Naive B cell (primary cell): ENCODE measurements at regions not wholly inside any gene's neighbourhood (a gene's known extent, or its start where the extent isn't known, plus 50 kb on each side); places are given as distances from the start of the nearest gene placed in this dataset.

Experiments
- ATAC-seq, 2 donors: fragments of 150-1000 bp; cut with Tn5 transposase; 2 replicates each; pipeline ENCODE4 v1.10.0; 2021; ENCODE audit warnings: low read depth in 2 of 2, mild to moderate bottlenecking in 2 of 2, moderate library complexity in 2 of 2
- DNase-seq: peaks from one replicate; pipeline ENCODE4 v3.0.0; 2022
- H3K27ac Mint-ChIP-seq, 6 donors: one replicate each; pipeline ENCODE4 v1.8.0; 2020 to 2022; ENCODE audit warnings: mild to moderate bottlenecking in 6 of 6, mixed read lengths in 6 of 6, moderate library complexity in 5 of 6, inconsistent platforms in 2 of 6
- H3K27me3 Mint-ChIP-seq, 3 donors: one replicate each; pipeline ENCODE4 v1.8.0; 2021 to 2022; ENCODE audit warnings: mixed read lengths in 3 of 3, mild to moderate bottlenecking in 1 of 3
- H3K36me3 Mint-ChIP-seq, 2 donors: one replicate each; pipeline ENCODE4 v1.8.0; 2020 to 2022; ENCODE audit warnings: mixed read lengths in 2 of 2, inconsistent platforms in 1 of 2, mild to moderate bottlenecking in 1 of 2
- H3K4me1 Mint-ChIP-seq, 3 donors: one replicate each; pipeline ENCODE4 v1.8.0; 2020 to 2022; ENCODE audit warnings: mixed read lengths in 3 of 3, inconsistent platforms in 1 of 3, mild to moderate bottlenecking in 1 of 3, moderate library complexity in 1 of 3
- H3K4me3 Mint-ChIP-seq, 8 donors: one replicate each; pipeline ENCODE4 v1.8.0; 2020 to 2022; ENCODE audit warnings: mild to moderate bottlenecking in 8 of 8, mixed read lengths in 8 of 8, moderate library complexity in 8 of 8, inconsistent platforms in 2 of 8
- H3K9me3 Mint-ChIP-seq, 7 donors: one replicate each; pipeline ENCODE4 v1.8.0; 2020 to 2022; ENCODE audit warnings: mixed read lengths in 7 of 7, mild to moderate bottlenecking in 5 of 7, inconsistent platforms in 2 of 7, moderate library complexity in 1 of 7

DNA sequence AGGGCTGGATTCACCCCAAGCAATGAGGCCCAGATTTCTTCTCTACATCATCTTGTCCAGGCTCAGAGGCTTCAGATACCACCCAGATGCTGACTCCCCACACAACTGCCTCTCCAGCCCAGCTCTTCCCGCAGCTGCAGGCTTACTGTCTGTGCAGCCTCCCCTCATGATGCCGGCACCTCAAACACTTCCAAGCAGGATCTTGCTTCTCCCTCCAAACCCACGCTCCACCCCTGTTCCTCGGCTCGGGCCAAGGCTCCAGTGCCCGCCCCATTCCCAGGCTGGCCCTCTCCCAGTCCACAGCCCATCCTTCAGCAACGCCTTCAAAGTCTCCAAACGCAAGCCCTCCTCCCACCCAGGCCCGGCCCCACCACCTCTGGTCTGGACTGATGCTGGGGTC is 159.2 kb upstream of the LINGO1 start:
- Mint-ChIP-seq H3K27ac (no peak overlapping the region), H3K36me3 (no peaks in the 10 kb centered on the region), H3K4me1 (peaks cover 0 to 1% (median 0%) of the 10 kb centered on the region in 3 donors), H3K4me3 (no peak overlapping the region), H3K9me3 (peaks cover 0 to 1% (median 0%) of the 10 kb centered on the region in 7 donors), H3K27me3 (peaks cover 12 to 45% (median 35%) of the 10 kb centered on the region in 3 donors)
- ATAC-seq, result no peak
- DNase-seq, result no peak

DNA sequence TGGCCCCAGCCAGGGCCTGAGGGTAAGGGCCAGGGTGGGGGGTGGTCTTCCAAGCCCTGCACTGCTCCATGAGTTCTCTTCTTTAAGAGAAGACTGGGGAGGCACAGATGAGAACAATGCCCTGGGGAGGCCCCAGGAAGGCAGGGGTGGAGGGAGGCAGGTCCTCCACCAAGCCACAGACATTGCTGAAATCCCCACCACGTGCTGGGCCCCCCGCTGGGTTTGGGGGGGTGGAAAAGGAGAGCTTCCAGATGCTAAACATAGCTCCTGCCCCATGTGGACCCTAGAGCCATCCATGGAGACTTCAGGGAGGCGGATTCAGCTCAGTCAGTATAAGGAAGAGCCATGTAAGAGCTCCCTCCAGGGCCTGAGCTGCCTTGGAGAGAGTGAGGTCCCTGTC is 157.8 kb upstream of the LINGO1 start:
- H3K9me3 Mint-ChIP-seq, result peaks cover 0 to 1% (median 0%) of the 10 kb centered on the region in 7 donors
- no peaks in the 10 kb centered on the region for H3K36me3 Mint-ChIP-seq
- DNase-seq, result no peak
- H3K27me3 Mint-ChIP-seq, result peaks cover 11 to 39% (median 33%) of the 10 kb centered on the region in 3 donors
- no peak overlapping the region for H3K4me3 Mint-ChIP-seq
- no peak overlapping the region for H3K27ac Mint-ChIP-seq
- no peak for ATAC-seq
- H3K4me1 Mint-ChIP-seq, result peaks cover 0 to 1% (median 0%) of the 10 kb centered on the region in 3 donors

DNA sequence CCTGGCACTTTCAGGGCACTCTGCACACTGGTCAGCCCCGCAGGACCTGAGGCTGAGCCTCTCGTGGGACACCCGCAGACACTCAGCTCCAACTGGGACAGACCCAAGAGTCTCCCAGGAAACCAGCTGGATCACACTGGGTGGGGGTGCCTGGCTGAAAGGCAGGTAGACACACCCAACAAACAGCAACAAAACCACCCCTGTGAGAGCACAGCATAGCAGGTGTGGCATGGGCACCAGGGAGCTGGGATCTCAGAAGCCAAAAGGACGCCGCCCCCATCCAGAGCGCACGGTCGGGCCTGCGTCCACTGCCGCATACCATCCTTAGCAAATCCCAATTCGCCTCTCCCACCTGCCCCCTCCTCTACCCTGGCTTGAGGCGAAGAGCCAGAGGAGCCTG is 154.2 kb upstream of the LINGO1 start:
- no peak for ATAC-seq
- Mint-ChIP-seq H3K4me3 (no peak overlapping the region), H3K36me3 (no peaks in the 10 kb centered on the region), H3K4me1 (peaks cover 0 to 1% (median 0%) of the 10 kb centered on the region in 3 donors), H3K27me3 (peaks cover 11 to 40% (median 40%) of the 10 kb centered on the region in 3 donors), H3K9me3 (peaks cover 0 to 2% (median 0%) of the 10 kb centered on the region in 7 donors), H3K27ac (no peak overlapping the region)
- DNase-seq, result no peak

DNA sequence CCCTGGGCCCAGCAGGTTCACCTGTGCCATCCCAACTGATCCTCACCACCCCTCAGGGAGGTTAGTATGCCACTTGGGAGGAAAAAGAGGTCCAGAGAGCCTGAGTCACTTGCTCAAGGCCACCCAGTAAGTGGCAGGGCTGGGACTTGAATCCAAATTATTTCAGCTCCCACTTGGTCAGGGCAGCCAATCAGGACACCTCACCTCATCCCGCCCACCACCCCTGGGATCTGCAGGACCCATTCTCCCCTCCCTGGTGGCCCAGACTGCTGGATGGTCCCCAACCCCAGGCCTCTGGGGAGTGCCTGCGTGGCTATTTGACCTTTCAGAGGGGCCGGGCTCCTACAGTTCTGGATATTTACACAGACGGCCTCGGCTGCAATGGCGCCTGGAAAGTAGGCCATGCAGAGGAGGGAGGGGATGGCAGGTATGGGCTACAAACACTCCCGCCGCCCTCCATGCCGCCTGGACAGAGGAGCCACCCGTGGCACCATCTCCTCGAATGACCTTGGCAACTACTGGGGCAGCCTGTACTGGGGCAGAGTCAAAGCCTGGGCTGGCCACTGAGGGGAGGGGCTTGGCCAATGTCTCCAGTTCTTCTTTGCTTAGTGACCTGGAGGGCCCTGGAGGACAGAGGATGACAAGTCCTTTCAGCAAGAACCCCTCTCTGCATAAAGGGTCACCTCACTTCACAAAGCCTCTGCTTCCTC is 153.6 kb upstream of the LINGO1 start:
- H3K4me3 Mint-ChIP-seq, result no peak overlapping the region
- DNase-seq (no peak), ATAC-seq (no peak)
- no peak overlapping the region for H3K27ac Mint-ChIP-seq
- H3K36me3 Mint-ChIP-seq, result no peaks in the 10 kb centered on the region
- H3K9me3 Mint-ChIP-seq, result peaks cover 0 to 2% (median 0%) of the 10 kb centered on the region in 7 donors
- H3K4me1 Mint-ChIP-seq, result peaks cover 0 to 1% (median 0%) of the 10 kb centered on the region in 3 donors
- peaks cover 11 to 40% (median 36%) of the 10 kb centered on the region in 3 donors for H3K27me3 Mint-ChIP-seq

DNA sequence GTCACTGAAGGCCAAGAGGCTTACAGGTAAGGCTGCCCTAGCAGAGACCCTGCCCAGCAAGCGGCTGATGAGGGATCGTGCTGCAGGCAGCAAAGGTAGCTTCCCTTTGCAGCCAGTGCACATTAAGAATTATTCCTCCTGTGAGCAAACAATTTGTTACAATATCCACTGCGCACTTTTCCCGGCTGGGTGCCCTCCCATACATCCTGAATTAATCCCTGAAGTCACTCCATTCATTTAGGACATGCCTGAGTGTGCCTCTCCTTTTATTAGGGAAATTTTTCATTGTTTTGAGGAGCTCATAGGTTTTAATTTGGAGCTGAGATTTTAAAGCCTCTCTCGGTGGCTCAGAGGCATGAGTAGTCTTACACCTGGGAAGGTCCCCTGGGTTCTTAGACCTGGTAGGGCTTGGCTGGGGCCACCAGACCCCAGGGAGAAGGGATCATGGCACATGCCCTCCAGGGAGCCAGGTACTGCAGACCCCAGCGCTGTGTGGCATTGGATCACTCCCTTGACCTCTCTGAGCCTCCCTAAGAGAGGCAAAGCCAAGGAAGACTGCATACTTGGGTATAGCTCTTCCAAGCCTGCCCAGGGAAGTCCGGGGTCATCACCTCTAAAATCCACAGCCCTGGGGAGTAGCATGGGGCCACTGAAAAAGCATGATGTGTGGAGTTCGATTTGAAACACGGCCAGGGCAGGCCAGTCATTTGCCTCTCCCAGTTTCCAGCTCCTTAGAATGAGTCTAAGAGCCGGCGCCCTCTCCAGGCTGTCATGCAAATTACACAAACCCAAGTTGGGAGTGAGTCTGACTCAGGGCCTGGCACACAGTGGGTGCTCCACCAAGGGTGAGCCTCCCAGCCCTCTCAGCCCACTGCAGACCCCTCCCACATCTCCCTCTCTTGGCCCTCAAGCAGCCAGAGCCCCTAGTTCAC is 151.9 kb upstream of the LINGO1 start:
- H3K4me1 Mint-ChIP-seq, result no peaks in the 10 kb centered on the region
- ATAC-seq, result no peak
- peaks cover 7 to 47% (median 36%) of the 10 kb centered on the region in 3 donors for H3K27me3 Mint-ChIP-seq
- no peak for DNase-seq
- no peak overlapping the region for H3K4me3 Mint-ChIP-seq
- peaks cover 4 to 13% (median 9%) of the 10 kb centered on the region in 7 donors for H3K9me3 Mint-ChIP-seq
- H3K27ac Mint-ChIP-seq, result no peak overlapping the region
- H3K36me3 Mint-ChIP-seq, result peaks cover 5 to 12% of the 10 kb centered on the region in 2 donors

DNA sequence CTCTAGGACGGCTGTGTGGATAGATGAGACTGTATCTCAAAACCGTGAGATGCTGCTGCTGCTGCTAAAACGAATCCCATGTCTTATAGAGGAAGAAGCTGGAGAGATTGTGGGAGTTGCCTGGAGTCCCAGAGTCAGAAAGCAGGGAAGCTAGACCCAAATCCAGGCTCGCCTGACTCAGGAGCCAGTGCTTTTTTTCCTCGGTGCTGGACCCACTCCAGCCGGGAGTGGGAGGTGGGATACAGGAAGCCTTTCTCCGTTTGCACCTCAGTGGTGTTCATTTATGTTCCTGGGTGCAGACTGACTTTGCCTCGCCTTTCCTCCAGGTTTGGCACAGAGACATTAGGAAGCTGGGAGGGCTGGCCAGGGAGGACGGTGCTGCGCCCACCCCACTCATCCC is 150.9 kb upstream of the LINGO1 start:
- Mint-ChIP-seq H3K4me1 (no peaks in the 10 kb centered on the region), H3K27me3 (peaks cover 7 to 48% (median 36%) of the 10 kb centered on the region in 3 donors), H3K36me3 (peaks cover 5 to 12% of the 10 kb centered on the region in 2 donors), H3K27ac (no peak overlapping the region), H3K4me3 (no peak overlapping the region), H3K9me3 (peaks cover 4 to 15% (median 9%) of the 10 kb centered on the region in 7 donors)
- ATAC-seq, result no peak
- no peak for DNase-seq

DNA sequence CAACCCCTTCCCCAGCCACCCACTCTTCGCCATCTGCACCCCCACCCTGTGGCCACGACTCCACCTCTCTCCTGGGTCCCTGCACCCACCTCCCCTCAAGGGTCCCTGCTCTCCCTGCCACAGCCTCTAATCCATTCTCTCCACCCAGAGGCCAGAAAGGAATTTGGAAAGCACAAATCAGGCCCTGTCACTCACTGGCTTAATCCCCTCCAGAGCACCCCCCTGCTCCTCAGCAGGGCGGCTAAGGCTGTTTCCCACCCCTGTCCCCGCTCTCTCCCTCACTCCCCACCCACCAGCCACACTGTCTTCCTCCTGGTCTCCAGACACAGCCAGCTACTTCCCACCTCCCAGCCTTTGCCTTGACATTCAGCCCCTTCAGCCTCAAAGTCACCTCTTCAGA is 150.0 kb upstream of the LINGO1 start:
- Mint-ChIP-seq H3K36me3 (peaks cover 5 to 12% of the 10 kb centered on the region in 2 donors), H3K27ac (peak overlapping the region in 1 of 6 donors; percentile 89), H3K27me3 (peaks cover 7 to 41% (median 29%) of the 10 kb centered on the region in 3 donors), H3K4me3 (no peak overlapping the region), H3K4me1 (no peaks in the 10 kb centered on the region), H3K9me3 (peaks cover 4 to 15% (median 9%) of the 10 kb centered on the region in 7 donors)
- ATAC-seq (no peak), DNase-seq (no peak)

DNA sequence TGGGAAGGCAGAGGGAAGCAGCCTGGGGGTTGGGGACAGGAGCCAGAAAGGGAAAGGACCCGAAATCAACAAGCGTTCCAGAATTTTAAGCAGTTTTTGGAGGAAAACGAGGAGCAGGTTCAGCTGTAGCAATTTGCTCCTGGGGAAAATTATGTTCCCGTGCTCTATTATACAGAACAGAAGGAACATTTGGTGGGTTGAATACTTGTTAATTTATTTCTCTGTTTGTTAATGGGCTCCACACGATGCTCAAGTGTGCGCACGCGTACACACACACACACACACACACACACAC is 149.2 kb upstream of the LINGO1 start:
- H3K36me3 Mint-ChIP-seq, result peaks cover 5 to 12% of the 10 kb centered on the region in 2 donors
- no peak overlapping the region for H3K4me3 Mint-ChIP-seq
- H3K27ac Mint-ChIP-seq, result no peak overlapping the region
- H3K9me3 Mint-ChIP-seq, result peaks cover 4 to 15% (median 9%) of the 10 kb centered on the region in 7 donors
- H3K4me1 Mint-ChIP-seq, result no peaks in the 10 kb centered on the region
- ATAC-seq, result no peak
- no peak for DNase-seq
- H3K27me3 Mint-ChIP-seq, result peaks cover 7 to 38% (median 26%) of the 10 kb centered on the region in 3 donors

DNA sequence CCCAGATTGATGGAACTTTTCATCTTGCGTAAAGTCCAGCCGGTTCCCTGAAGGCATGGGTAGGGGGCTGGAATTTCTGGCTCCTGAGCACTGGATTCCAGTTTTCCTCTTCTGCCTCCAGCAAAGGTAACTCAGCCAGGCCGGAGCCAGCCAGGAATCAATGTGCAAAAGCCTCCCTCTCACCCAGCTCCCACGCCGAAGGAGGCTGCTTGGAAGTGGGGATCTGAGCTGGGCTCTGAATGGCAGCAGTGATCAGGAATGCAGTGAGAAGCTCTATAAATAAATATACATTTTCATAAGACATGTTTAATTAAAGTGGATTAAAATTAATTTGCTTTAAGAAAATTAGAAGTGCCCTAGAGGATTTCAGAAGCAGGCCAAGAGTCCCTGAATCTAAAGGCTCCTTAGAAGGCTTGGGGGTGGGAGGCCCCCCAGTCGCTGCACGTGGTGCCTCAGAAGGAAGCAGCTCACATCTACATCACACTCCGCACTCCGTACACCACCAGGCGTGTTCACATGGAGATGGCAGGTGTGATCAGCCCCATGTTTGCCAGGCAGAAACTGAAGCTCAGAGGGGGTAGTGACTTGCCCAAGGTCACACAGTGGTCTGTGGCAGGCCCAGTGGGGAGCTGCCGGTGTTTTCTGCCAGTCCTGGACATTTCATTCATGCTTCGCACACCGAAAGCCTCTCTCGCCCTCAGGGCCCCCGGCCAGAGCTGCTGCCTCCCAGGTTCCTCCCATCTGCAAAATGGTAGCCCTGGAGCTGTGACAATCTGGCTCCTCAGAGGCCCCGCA is 148.6 kb upstream of the LINGO1 start:
- H3K9me3 Mint-ChIP-seq, result peaks cover 4 to 15% (median 9%) of the 10 kb centered on the region in 7 donors
- ATAC-seq (no peak), DNase-seq (no peak)
- peaks cover 5 to 12% of the 10 kb centered on the region in 2 donors for H3K36me3 Mint-ChIP-seq
- H3K27me3 Mint-ChIP-seq, result peaks cover 7 to 38% (median 21%) of the 10 kb centered on the region in 3 donors
- no peak overlapping the region for H3K4me3 Mint-ChIP-seq
- H3K27ac Mint-ChIP-seq, result no peak overlapping the region
- H3K4me1 Mint-ChIP-seq, result no peaks in the 10 kb centered on the region

DNA sequence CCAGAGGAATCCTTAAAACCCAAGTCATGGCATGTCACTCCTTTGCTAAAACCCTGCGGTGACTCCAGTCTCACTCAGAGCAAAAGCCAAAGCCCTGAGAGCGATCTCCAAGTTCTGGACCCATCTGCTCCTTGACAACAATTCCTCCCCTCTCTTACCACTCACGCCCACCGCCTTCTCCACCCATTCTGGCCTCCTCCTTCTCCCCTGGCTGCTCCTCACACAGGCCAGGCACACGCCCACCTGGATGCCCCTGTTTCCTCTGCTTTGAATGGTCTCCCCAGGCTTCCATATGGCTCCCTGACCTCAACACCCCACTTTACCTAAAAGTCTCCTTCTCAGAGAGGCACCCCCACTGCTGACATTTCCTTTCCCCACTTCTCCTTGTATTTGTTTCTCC is 146.1 kb upstream of the LINGO1 start:
- H3K27ac Mint-ChIP-seq, result no peak overlapping the region
- no peak for DNase-seq
- peaks cover 5 to 12% of the 10 kb centered on the region in 2 donors for H3K36me3 Mint-ChIP-seq
- H3K9me3 Mint-ChIP-seq, result peaks cover 4 to 15% (median 9%) of the 10 kb centered on the region in 7 donors
- H3K4me1 Mint-ChIP-seq, result peaks cover 0 to 1% (median 0%) of the 10 kb centered on the region in 3 donors
- no peak for ATAC-seq
- no peak overlapping the region for H3K4me3 Mint-ChIP-seq
- peaks cover 0 to 47% (median 28%) of the 10 kb centered on the region in 3 donors for H3K27me3 Mint-ChIP-seq

DNA sequence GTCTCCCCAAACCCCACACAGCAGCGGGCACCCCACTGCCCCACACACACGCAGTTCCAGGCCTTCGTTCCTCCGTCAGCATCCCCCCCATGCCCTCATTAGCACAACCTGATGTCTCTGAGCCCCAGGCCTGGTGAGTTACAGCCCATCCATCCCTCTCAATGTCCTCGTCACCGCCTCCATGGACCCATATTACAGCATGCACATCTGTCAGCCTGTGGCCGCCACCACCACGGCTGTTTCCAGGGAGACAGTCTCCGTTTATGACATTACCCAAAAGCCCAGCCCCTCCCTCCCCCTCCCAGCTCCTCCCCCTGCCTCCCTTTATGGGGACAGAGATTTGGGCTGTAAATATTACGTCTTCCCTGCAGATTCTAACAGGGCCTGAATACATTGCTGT is 143.1 kb upstream of the LINGO1 start:
- Mint-ChIP-seq H3K4me3 (peak overlapping the region in 1 of 8 donors; percentile 46), H3K27me3 (peaks cover 5 to 37% (median 18%) of the 10 kb centered on the region in 3 donors), H3K36me3 (peaks cover 5 to 12% of the 10 kb centered on the region in 2 donors), H3K4me1 (peaks cover 0 to 1% (median 0%) of the 10 kb centered on the region in 3 donors), H3K9me3 (peaks cover 4 to 13% (median 9%) of the 10 kb centered on the region in 7 donors), H3K27ac (no peak overlapping the region)
- ATAC-seq (no peak), DNase-seq (no peak)

DNA sequence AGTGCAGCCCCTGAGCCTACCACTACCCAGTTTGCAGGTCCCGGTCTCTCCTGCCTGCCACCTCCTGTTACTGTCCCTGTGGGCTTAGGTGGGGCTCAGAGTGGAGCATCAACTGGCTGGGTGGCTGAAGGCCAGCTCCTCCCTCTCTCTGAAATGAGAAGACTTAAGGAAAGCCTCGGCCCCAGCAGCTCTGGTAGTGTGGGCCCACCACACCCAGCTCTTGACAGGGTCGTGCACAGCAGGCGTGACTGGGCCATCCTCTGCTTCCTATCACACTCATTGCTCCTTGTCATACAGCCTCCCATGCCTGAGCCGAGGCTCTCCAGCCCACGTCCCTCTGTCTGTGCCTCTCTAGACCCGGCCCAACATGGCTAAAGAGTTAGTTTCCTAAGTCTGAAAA is 142.7 kb upstream of the LINGO1 start:
- DNase-seq (no peak), ATAC-seq (no peak)
- Mint-ChIP-seq H3K4me1 (peaks cover 0 to 1% (median 0%) of the 10 kb centered on the region in 3 donors), H3K4me3 (no peak overlapping the region), H3K9me3 (peaks cover 0 to 8% (median 6%) of the 10 kb centered on the region in 7 donors), H3K27me3 (peaks cover 5 to 37% (median 18%) of the 10 kb centered on the region in 3 donors), H3K27ac (no peak overlapping the region), H3K36me3 (peaks cover under 1 to 8% of the 10 kb centered on the region in 2 donors)

DNA sequence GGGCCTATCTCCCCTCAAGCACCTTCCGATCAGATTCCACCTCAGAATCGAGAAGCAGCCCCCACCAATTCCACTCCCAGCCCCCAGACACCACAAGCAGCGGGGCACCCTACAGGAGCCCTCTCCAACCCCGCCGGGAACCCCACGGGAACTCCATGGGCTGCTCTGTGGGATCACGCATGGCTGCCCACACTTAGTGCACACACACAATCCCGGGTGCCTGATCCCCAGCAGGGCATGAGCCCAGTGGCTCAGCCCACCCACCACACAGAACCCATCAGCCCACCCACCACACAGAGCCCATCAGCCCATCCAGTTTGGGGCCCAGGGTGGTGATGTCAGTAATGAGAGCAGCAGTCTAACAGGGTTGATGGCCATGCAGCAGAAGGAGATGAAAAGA is 141.6 kb upstream of the LINGO1 start:
- ATAC-seq (no peak), DNase-seq (no peak)
- Mint-ChIP-seq H3K4me1 (peaks cover 0 to 1% (median 0%) of the 10 kb centered on the region in 3 donors), H3K27ac (no peak overlapping the region), H3K27me3 (peaks cover 5 to 29% (median 18%) of the 10 kb centered on the region in 3 donors), H3K36me3 (no peaks in the 10 kb centered on the region), H3K9me3 (peaks cover 0 to 2% (median 0%) of the 10 kb centered on the region in 7 donors), H3K4me3 (no peak overlapping the region)
